H9 (cell line): ENCODE measurements at regions not wholly inside any gene's neighbourhood (a gene's known extent, or its start where the extent isn't known, plus 50 kb on each side); places are given as distances from the start of the nearest gene placed in this dataset.

ENCODE experiments used
- DNase-seq: peaks from one replicate; pipeline ENCODE4 v3.0.0-alpha.2; 2017
- H2AFZ ChIP-seq: one replicate; pipeline ENCODE4 v1.6.1; 2013; ENCODE audit warnings: mild to moderate bottlenecking, low read length, control low read depth, moderate library complexity
- H2AK5ac ChIP-seq: 2 replicates; pipeline ENCODE4 v1.6.1; 2013; ENCODE audit warnings: low read length, control low read depth, mixed read lengths; ENCODE audit not compliant: insufficient read length
- H2BK120ac ChIP-seq: one replicate; pipeline ENCODE4 v1.6.1; 2013; ENCODE audit warnings: low read depth, mild to moderate bottlenecking, low read length, control low read depth, inconsistent platforms; ENCODE audit not compliant: poor library complexity, severe bottlenecking
- H2BK12ac ChIP-seq: 2 replicates; pipeline ENCODE4 v1.6.1; 2013; ENCODE audit warnings: low read length, control low read depth, mixed read lengths, low read depth; ENCODE audit not compliant: insufficient read length
- H2BK15ac ChIP-seq: 2 replicates; pipeline ENCODE4 v1.6.1; 2013; ENCODE audit warnings: low read depth, low read length, control low read depth
- H2BK20ac ChIP-seq: one replicate; pipeline ENCODE4 v1.6.1; 2013; ENCODE audit warnings: low read depth, mild to moderate bottlenecking, low read length, control low read depth, inconsistent platforms; ENCODE audit not compliant: poor library complexity, severe bottlenecking
- H2BK5ac ChIP-seq: 2 replicates; pipeline ENCODE4 v1.6.1; 2013; ENCODE audit warnings: low read length, control low read depth, mixed read lengths; ENCODE audit not compliant: insufficient read length
- H3K14ac ChIP-seq: 2 replicates; pipeline ENCODE4 v1.6.1; 2013; ENCODE audit warnings: low read length, control low read depth; ENCODE audit not compliant: insufficient read depth
- H3K18ac ChIP-seq: 2 replicates; pipeline ENCODE4 v1.6.1; 2013; ENCODE audit warnings: low read depth, mild to moderate bottlenecking, mixed read lengths, low read length, control low read depth; ENCODE audit not compliant: insufficient read length
- H3K23ac ChIP-seq: 2 replicates; pipeline ENCODE4 v1.6.1; 2013; ENCODE audit warnings: low read length, control low read depth, mixed read lengths, low read depth; ENCODE audit not compliant: insufficient read length
- H3K23me2 ChIP-seq: 2 replicates; pipeline ENCODE4 v1.6.1; 2013; ENCODE audit warnings: low read depth, mild to moderate bottlenecking, mixed read lengths, low read length, control low read depth; ENCODE audit not compliant: insufficient read length, poor library complexity, severe bottlenecking
- H3K27ac ChIP-seq: 2 replicates; pipeline ENCODE4 v1.5.1; 2013; ENCODE audit warnings: low read length, control low read depth, mixed read lengths, low read depth; ENCODE audit not compliant: insufficient read length
- H3K27me3 ChIP-seq: 2 replicates; pipeline ENCODE4 v1.6.1; 2013; ENCODE audit warnings: low read length, control low read depth, inconsistent platforms; ENCODE audit not compliant: insufficient read depth
- H3K4ac ChIP-seq: 2 replicates; pipeline ENCODE4 v1.6.1; 2013; ENCODE audit warnings: low read depth, mild to moderate bottlenecking, control low read depth, inconsistent platforms, low read length, moderate library complexity
- H3K4me1 ChIP-seq: 2 replicates; pipeline ENCODE4 v1.6.1; 2013; ENCODE audit warnings: low read length, control low read depth, inconsistent platforms; ENCODE audit not compliant: insufficient read depth
- H3K4me2 ChIP-seq: 2 replicates; pipeline ENCODE4 v1.6.1; 2013; ENCODE audit warnings: low read length, control low read depth, mixed read lengths; ENCODE audit not compliant: insufficient read length, insufficient read depth
- H3K56ac ChIP-seq: 2 replicates; pipeline ENCODE4 v1.6.1; 2013; ENCODE audit warnings: low read depth, mild to moderate bottlenecking, mixed read lengths, low read length, control low read depth; ENCODE audit not compliant: insufficient read length
- H3K79me1 ChIP-seq: 2 replicates; pipeline ENCODE4 v1.6.1; 2013; ENCODE audit warnings: low read depth, mild to moderate bottlenecking, moderate library complexity, low read length, control low read depth, inconsistent platforms; ENCODE audit not compliant: insufficient read depth, poor library complexity, severe bottlenecking
- H3K79me2 ChIP-seq: 2 replicates; pipeline ENCODE4 v1.6.1; 2013; ENCODE audit warnings: low read length, control low read depth, inconsistent platforms; ENCODE audit not compliant: insufficient read depth
- H3K9ac ChIP-seq: 2 replicates; pipeline ENCODE4 v1.6.1; 2013; ENCODE audit warnings: low read length, control low read depth, mixed read lengths; ENCODE audit not compliant: insufficient read length; ENCODE audit errors: extremely low read depth
- H3K9me3 ChIP-seq: one replicate; pipeline ENCODE4 v1.6.1; 2013; ENCODE audit warnings: low read depth, low read length, inconsistent platforms; ENCODE audit not compliant: control insufficient read depth
- H3T11ph ChIP-seq: one replicate; pipeline ENCODE4 v1.6.1; 2013; ENCODE audit warnings: mild to moderate bottlenecking, low read length, control low read depth, inconsistent platforms
- H4K20me1 ChIP-seq: one replicate; pipeline ENCODE4 v1.6.1; 2013; ENCODE audit not compliant: control insufficient read depth, insufficient read length, insufficient read depth
- H4K5ac ChIP-seq: 2 replicates; pipeline ENCODE4 v1.6.1; 2013; ENCODE audit warnings: low read depth, mild to moderate bottlenecking, mixed read lengths, low read length, control low read depth; ENCODE audit not compliant: insufficient read length
- H4K8ac ChIP-seq: replicated peaks from 2 replicates; pipeline ENCODE4 v1.6.1; 2013; ENCODE audit warnings: low read length, control low read depth, mixed read lengths, low read depth; ENCODE audit not compliant: insufficient read length
- H4K91ac ChIP-seq: 2 replicates; pipeline ENCODE4 v1.6.1; 2013; ENCODE audit warnings: low read depth, mild to moderate bottlenecking, moderate library complexity, mixed read lengths, low read length, control low read depth; ENCODE audit not compliant: insufficient read length
- H3K27ac Mint-ChIP-seq, 3 experiments: 2 replicates in 2 of 3; 3 replicates in 1 of 3; pipeline ENCODE4 v1.8.0; 2020 to 2021; ENCODE audit warnings: mixed read lengths in 3 of 3, mild to moderate bottlenecking in 1 of 3, moderate library complexity in 1 of 3
- H3K27me3 Mint-ChIP-seq: 2 replicates; pipeline ENCODE4 v1.8.0; 2021; ENCODE audit warnings: low read depth, mild to moderate bottlenecking, moderate library complexity, mixed read lengths
- H3K36me3 Mint-ChIP-seq, 3 experiments: 2 replicates in 2 of 3; 3 replicates in 1 of 3; pipeline ENCODE4 v1.8.0; 2020 to 2021; ENCODE audit warnings: low read depth in 3 of 3, mixed read lengths in 3 of 3; ENCODE audit not compliant: insufficient read depth in 1 of 3
- H3K4me1 Mint-ChIP-seq, 2 experiments: 2 replicates each; pipeline ENCODE4 v1.8.0; 2020; ENCODE audit warnings: mixed read lengths in 2 of 2
- H3K4me3 Mint-ChIP-seq, 2 experiments: 2 replicates in 1 of 2; 3 replicates in 1 of 2; pipeline ENCODE4 v1.8.0; 2020 to 2021; ENCODE audit warnings: mild to moderate bottlenecking in 2 of 2, mixed read lengths in 2 of 2, moderate library complexity in 1 of 2
- H3K9me3 Mint-ChIP-seq, 2 experiments: 2 replicates in 1 of 2; 3 replicates in 1 of 2; pipeline ENCODE4 v1.8.0; 2020; ENCODE audit warnings: mild to moderate bottlenecking in 2 of 2, mixed read lengths in 2 of 2, moderate library complexity in 1 of 2
- WGBS: extraction: QIAGEN DNeasy Blood & Tissue Kit; methylation state at CpG from one replicate; pipeline ENCODE4 v1.1.7; 2013; ENCODE audit warnings: missing lambda C conversion rate, low lambda C conversion rate, mixed read lengths; ENCODE audit not compliant: insufficient read length; ENCODE audit errors: extremely low coverage; 5-methylcytosine and 5-hydroxymethylcytosine counted together
- TF ChIP-seq, protein P1 (sequence below): fragments of 200-600 bp; sonication (generic); conservative IDR thresholded peaks from 3 replicates; pipeline ENCODE4 v1.8.0; 2021; ENCODE audit warnings: antibody characterized with exemption, mild to moderate bottlenecking

DNA sequence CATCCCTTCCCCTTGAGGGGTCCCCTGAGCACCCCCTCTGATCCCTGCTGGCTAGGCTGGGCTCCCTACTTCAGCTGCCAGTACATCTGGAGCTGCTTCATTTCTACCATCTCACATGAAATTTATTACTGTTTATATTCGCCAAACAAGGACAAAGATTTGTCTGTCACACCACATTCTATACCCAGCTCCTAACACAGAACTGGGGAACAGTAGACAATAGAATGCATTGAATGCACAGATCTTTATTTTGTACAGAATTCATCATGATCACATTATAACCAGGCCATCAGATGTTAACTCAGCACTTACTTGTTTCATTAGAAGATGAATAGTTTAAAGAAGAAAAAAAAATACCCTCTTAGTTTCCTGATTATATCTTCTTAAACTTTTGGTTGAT, 159.4 kb downstream of the KLF5 start:
- Histone ChIP-seq H3K9ac (no peak overlapping the region), H2BK120ac (no peak overlapping the region), H3K4me2 (no peak overlapping the region), H3K14ac (no peak overlapping the region), H3K27me3 (no peaks in the 10 kb centered on the region), H3K23ac (no peak overlapping the region), H3K18ac (no peak overlapping the region), H4K91ac (no peak overlapping the region), H3K4ac (no peak overlapping the region), H2AFZ (no peak overlapping the region), H3K79me1 (no peaks in the 10 kb centered on the region), H2BK12ac (no peak overlapping the region), H3K27ac (no peak overlapping the region), H4K8ac (no peak overlapping the region), H3K4me1 (no peaks in the 10 kb centered on the region), H3K79me2 (no peaks in the 10 kb centered on the region), H4K20me1 (no peaks in the 10 kb centered on the region), H2BK15ac (no peak overlapping the region), H2AK5ac (no peak overlapping the region), H3K56ac (no peak overlapping the region), H3T11ph (no peak overlapping the region), H3K9me3 (no peaks in the 10 kb centered on the region), H2BK20ac (no peak overlapping the region), H2BK5ac (no peak overlapping the region), H4K5ac (no peak overlapping the region), H3K23me2 (no peaks in the 10 kb centered on the region)
- DNase-seq = no peak
- Mint-ChIP-seq H3K4me3 (no peak overlapping the region), H3K9me3 (no peaks in the 10 kb centered on the region), H3K27ac (no peak overlapping the region; a peak in 2 of 7 replicates), H3K36me3 (no peaks in the 10 kb centered on the region), H3K4me1 (peaks cover 4 to 6% of the 10 kb centered on the region in 2 experiments; a peak in 3 of 4 replicates), H3K27me3 (no peaks in the 10 kb centered on the region; the same call in 1 of the 2 replicates)
- WGBS = no CpG with 5 or more reads among the region's 1 CpG
- TF ChIP-seq, protein P1, sequence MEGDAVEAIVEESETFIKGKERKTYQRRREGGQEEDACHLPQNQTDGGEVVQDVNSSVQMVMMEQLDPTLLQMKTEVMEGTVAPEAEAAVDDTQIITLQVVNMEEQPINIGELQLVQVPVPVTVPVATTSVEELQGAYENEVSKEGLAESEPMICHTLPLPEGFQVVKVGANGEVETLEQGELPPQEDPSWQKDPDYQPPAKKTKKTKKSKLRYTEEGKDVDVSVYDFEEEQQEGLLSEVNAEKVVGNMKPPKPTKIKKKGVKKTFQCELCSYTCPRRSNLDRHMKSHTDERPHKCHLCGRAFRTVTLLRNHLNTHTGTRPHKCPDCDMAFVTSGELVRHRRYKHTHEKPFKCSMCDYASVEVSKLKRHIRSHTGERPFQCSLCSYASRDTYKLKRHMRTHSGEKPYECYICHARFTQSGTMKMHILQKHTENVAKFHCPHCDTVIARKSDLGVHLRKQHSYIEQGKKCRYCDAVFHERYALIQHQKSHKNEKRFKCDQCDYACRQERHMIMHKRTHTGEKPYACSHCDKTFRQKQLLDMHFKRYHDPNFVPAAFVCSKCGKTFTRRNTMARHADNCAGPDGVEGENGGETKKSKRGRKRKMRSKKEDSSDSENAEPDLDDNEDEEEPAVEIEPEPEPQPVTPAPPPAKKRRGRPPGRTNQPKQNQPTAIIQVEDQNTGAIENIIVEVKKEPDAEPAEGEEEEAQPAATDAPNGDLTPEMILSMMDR = no peak
